PFSK-1 (cell line): ENCODE measurements at regions not wholly inside any gene's neighbourhood (a gene's known extent, or its start where the extent isn't known, plus 50 kb on each side); places are given as distances from the start of the nearest gene placed in this dataset.

Experiments
- FOXP2 ChIP-seq: optimal IDR thresholded peaks from 2 replicates; pipeline ENCODE3; 2011; ENCODE audit warnings: borderline replicate concordance, control low read depth, inconsistent platforms; ENCODE audit not compliant: insufficient read depth; ENCODE audit errors: extremely low read length, extremely low read depth
- POLR2AphosphoS5 ChIP-seq: IDR thresholded peaks from 2 replicates; pipeline ENCODE4 v1.6.1; 2012; ENCODE audit warnings: low read depth, mild to moderate bottlenecking, control low read depth, low read length, moderate library complexity
- REST ChIP-seq, 2 experiments: IDR thresholded peaks; 2 replicates each; pipeline versions ENCODE4 v1.6.1 to v1.8.0; 2011 to 2012; ENCODE audit warnings: low read depth in 2 of 2, low read length in 2 of 2, control low read depth in 1 of 2, inconsistent platforms in 1 of 2, mild to moderate bottlenecking in 1 of 2, moderate library complexity in 1 of 2; ENCODE audit not compliant: insufficient read depth in 1 of 2
- SIN3A ChIP-seq: IDR thresholded peaks from 2 replicates; pipeline ENCODE4 v1.6.1; 2012; ENCODE audit warnings: mild to moderate bottlenecking, low read length, moderate library complexity, borderline replicate concordance; ENCODE audit not compliant: insufficient read depth
- TAF1 ChIP-seq: IDR thresholded peaks from 2 replicates; pipeline ENCODE4 v1.6.1; 2012; ENCODE audit warnings: low read length, control low read depth, borderline replicate concordance; ENCODE audit not compliant: insufficient read depth

DNA sequence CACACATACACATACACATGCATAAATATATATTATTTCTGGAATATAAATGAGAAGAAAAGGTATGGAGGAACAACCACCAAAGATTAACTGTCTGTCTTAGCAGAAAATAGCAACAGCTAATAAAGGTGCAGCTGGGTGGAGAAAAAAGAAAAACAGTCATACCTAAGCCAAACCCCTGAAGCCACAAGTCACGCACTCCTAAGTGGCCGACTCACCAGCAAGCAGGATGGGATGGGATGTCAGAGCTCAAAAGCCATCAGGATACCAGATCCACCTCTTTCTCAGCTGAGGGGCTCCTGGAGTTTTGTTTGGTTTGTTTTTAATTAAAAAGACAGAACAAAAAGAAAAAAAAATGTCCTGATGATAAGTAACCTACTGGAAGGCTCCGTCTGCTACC lies 64.7 kb upstream of the HIVEP3 start:
- no peak for TF ChIP-seq POLR2AphosphoS5
- TF ChIP-seq TAF1: no peak
- TF ChIP-seq REST (IDR thresholded peaks at IDR 0.05; ENCODE audit: insufficient read depth in 1 of 2, low read depth in 2 of 2, low read length in 2 of 2): no peak
- TF ChIP-seq FOXP2: no peak
- TF ChIP-seq SIN3A: no peak

DNA sequence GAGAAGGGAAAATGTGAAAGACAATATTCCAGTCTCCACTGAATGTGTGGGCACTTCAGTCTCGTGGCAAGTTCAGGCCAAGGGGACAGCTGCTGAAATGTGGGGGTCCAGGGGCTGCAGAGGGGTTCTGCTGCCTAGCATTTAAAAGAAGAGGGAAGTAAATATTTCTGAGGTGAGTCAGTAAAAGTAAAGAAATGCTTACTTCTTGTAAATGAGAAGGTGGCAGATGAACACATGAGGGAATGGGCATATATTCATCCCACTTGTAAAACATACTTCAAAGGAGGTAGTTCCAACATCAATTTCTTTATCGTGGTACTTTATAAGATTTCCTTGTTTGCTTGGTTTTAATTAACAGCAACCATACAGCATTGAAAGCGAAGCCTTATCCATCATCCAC lies 63.1 kb upstream of the HIVEP3 start:
- TF ChIP-seq TAF1 (no peak), SIN3A (no peak), FOXP2 (no peak), REST (IDR thresholded peaks at IDR 0.05; ENCODE audit: insufficient read depth in 1 of 2, low read depth in 2 of 2, low read length in 2 of 2) (no peak), POLR2AphosphoS5 (no peak)

DNA sequence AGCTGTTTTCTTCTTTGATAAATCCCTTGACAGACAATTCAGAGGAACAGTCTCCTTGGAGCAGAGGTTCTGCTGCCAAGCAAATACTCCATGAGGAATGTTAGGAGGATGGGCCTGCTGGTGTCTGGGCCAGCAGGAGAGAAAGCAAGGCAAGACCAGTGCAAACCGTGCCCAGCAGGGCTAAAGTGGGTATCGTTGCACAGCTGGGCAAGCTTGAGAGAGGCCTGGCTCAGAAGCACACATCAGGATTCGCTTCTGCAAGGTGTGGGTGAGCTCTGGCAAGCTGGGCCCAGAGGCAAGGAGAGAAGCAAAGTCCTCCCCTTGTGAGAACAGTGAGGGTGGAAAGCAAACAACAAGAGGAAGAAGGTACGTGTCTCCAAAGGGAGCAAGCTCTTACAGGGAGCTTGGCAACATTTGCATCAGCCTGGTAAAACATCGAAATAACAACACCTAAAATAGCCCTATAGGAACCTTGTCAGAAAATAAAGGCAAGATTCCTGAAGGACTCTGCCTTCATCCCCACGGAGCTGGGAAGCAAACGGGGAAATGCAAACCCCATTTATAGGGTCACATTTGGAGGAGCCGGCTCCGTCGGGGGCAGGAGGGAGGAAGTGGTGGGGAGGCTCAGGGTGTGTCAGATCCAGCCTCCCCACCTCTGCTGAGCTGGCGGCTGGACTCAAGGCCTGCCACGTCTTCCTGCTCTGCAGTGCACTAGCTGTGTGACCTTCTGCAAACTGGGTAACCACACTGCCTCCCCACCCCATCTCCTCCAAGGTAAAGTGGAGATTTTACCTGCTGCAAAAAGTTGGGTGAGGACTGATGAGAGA lies 62.3 kb upstream of the HIVEP3 start:
- TF ChIP-seq POLR2AphosphoS5 (no peak), REST (IDR thresholded peaks at IDR 0.05; ENCODE audit: insufficient read depth in 1 of 2, low read depth in 2 of 2, low read length in 2 of 2) (no peak), TAF1 (no peak), SIN3A (no peak), FOXP2 (no peak)

DNA sequence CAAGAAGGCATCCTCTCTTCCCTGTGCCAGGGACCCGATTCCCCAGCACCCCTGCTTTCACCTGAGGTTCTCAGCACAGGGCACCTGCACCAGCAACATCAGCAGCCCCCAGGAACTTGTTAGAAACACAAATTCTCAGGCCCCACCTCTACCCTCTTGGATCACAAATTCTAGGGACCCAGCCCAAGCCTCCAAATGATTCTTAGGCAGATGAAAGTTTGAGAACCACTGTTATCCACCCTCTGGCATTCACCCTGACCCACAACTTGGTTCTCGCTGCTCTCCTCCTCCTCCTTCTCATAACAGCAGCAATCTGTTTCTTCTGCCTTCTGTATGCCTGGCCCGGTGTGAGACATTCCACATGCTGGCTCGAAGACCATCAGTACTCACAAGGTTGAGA lies 60.3 kb upstream of the HIVEP3 start:
- TF ChIP-seq FOXP2: no peak
- TF ChIP-seq SIN3A: no peak
- TF ChIP-seq POLR2AphosphoS5: no peak
- TF ChIP-seq REST (IDR thresholded peaks at IDR 0.05; ENCODE audit: insufficient read depth in 1 of 2, low read depth in 2 of 2, low read length in 2 of 2): no peak
- no peak for TF ChIP-seq TAF1
